GM12892 (cell line): ENCODE measurements at regions not wholly inside any gene's neighbourhood (a gene's known extent, or its start where the extent isn't known, plus 50 kb on each side); places are given as distances from the start of the nearest gene placed in this dataset.

Source experiments
- POLR2A ChIP-seq: IDR thresholded peaks from 2 replicates; pipeline ENCODE4 v1.6.1; 2011; ENCODE audit warnings: low read depth, low read length, control low read depth
- POLR2AphosphoS5 ChIP-seq: IDR thresholded peaks from 2 replicates; pipeline ENCODE4 v1.6.1; 2011; ENCODE audit warnings: low read depth, low read length, control low read depth
- TAF1 ChIP-seq: IDR thresholded peaks from 2 replicates; pipeline ENCODE4 v1.6.1; 2011; ENCODE audit warnings: low read depth, mild to moderate bottlenecking, control low read depth, low read length, borderline replicate concordance

GRCh38 chr10:77738496-77739158, 101.0 kb upstream of the KCNMA1 start:
- TF ChIP-seq POLR2AphosphoS5 = no peak
- no peak for TF ChIP-seq TAF1
- no peak for TF ChIP-seq POLR2A
